GOT3 (cell line): ENCODE measurements at regions not wholly inside any gene's neighbourhood (a gene's known extent, or its start where the extent isn't known, plus 50 kb on each side); places are given as distances from the start of the nearest gene placed in this dataset.

Source experiments
- DNase-seq: peaks from one replicate; lab custom pipeline; 2025; ENCODE audit warnings: mixed read lengths; lab: John Stamatoyannopoulos, UW

DNA sequence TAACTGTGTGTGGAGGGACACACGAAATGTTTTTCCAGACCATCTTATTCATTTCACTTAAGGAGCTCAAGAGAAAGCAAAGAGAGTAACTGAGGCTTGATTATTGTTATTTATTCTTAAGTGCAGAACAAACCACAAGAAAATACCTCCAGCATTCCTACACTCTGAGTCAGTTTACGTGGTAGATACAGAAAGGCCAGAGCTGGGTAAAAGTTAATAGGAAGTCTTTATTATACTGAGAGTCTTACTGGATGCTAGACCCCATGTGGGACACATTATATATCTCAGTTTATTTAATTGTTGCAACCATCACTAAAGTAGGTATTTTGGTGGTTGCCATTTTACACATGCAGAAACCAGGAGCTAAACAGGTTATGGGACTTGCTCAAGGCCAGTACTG lies 261.4 kb upstream of the POU2AF2 start:
- DNase-seq = no peak

GRCh38 chr11:110982214-110982613 lies 263.3 kb upstream of the POU2AF2 start:
- DNase-seq = no peak

GRCh38 chr11:110979696-110980095 lies 265.8 kb upstream of the POU2AF2 start:
- no peak for DNase-seq

DNA sequence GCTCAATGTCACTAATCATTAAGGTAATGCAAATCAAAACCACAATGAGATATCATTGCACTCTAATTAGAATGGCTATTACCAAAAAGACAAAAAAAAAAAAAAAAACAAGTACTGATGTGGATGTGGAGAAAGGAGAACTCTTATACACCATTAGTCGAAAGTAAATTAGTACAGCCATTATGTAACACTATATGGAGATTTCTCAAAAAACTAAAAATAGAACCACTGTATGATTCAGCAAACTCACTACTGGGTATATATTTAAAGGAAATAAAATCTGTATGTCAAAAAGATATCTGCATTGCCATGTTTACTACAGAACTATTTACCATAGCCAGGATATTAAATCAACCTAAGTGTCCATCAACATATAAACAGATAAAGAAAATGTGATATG lies 265.4 kb upstream of the ARHGAP20 start:
- DNase-seq = no peak

GRCh38 chr11:110974731-110975130 lies 262.5 kb upstream of the ARHGAP20 start:
- no peak for DNase-seq

DNA sequence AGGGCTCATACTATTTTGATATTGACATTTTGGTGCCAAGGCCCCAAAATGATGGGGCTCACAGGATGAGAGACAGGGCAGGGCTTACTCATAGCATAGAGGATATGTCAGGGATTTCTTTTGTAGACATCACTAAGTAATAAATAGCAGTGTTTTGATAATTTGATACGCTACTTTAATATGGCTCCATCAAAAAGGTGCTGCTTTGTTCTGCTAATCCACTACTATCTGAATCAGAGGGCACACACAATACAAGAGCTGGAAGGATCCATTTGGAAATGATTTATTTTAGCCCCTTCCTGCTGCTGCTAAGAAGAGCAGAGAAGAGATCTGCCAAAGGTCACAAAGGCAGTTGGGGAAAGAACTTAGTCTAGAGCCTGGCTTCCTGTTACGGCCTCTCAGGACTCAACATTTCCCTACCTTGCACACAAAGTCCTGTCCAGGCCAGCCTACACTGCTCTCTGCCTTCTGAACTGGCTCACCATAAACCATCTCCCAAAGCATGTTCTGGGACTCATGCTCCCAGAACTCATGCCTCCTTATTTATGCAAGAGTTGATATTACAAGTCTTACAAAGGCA lies 261.3 kb upstream of the ARHGAP20 start:
- DNase-seq = no peak

DNA sequence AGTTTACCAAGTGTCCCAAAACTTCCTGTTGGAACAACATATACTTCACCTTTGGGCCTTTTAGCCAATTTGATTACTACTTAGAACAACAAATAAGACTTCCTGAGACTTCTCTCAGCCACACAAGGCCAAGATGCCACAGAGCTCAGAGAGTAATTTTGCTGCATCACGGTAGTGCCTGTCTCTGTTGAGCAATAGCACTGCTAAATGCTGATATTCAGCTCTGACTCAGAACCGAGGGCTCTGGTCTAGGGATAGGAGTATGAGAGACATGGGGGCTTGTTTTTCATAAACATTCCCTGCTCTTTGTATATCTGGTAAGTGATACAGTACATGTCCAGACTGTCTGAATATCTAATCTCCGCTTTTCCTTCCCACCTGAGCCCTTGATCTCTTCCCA lies 260.4 kb upstream of the ARHGAP20 start:
- DNase-seq = no peak

GRCh38 chr11:110972106-110972505 lies 259.9 kb upstream of the ARHGAP20 start:
- DNase-seq = no peak

DNA sequence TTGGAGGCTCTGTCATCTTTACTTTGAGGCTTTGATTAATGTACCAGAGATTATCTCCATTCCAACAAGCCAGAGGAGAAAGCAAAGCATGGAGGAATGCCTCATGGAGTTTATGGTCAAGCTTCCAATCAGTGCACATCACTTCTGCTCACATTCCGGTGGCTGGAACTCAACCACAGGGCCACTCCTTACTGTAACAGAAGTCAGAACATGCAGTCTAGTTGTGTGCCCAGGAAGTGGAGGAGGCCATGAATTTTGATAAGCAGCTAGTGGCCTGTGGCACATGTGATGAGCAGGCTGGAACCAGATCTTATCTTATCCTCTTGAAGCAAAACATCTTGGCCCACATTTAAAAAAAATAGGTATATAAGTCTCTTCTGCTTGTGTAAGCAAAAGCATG lies 258.9 kb upstream of the ARHGAP20 start:
- DNase-seq = no peak

- no peak for DNase-seq
Measured at GRCh38 chr11:110968348-110969062, 256.3 kb upstream of the ARHGAP20 start.

GRCh38 chr11:110966131-110966530 lies 253.9 kb upstream of the ARHGAP20 start:
- no peak for DNase-seq

GRCh38 chr11:110962921-110963320 lies 250.7 kb upstream of the ARHGAP20 start:
- DNase-seq = no peak

DNA sequence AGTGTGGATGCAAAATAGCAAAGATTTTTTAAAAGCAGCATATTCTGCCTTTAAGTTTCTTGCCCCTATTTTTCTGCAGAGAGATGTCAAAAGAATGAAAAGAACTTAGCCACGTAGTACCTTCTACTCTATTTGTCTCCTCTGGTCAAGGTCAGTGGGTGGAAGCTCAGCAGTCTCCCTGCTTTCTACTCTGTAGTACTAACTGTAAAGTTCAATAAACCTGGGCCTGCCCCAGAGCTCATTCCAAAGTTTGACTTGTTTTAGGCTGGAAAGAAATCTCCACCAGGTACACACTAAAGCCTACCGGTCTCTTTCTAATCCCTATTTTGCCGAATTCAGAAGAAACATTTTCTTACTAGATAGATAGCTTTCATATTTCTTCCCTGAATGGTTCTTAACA lies 247.9 kb upstream of the ARHGAP20 start:
- DNase-seq = no peak

GRCh38 chr11:110958216-110958615 lies 246.0 kb upstream of the ARHGAP20 start:
- DNase-seq = no peak

DNA sequence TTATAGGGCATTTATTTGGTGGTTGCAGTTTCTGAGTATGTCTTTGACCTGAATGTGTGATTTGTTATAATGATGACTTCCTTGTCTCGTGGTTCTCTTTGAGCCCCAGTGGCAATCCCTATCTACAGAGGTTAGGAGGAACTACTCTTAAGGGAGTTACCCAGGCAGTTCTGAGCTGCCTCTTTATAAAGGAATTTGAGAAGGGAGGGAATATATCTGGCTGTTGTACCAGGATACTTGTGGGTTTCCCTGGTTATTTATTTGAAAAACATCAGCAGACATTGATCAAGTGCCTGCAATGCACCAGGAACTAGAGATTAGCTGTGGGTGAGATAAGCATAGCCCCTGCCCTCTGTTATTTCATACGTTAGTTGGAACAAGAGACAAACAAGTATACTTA lies 243.5 kb upstream of the ARHGAP20 start:
- no peak for DNase-seq

DNA sequence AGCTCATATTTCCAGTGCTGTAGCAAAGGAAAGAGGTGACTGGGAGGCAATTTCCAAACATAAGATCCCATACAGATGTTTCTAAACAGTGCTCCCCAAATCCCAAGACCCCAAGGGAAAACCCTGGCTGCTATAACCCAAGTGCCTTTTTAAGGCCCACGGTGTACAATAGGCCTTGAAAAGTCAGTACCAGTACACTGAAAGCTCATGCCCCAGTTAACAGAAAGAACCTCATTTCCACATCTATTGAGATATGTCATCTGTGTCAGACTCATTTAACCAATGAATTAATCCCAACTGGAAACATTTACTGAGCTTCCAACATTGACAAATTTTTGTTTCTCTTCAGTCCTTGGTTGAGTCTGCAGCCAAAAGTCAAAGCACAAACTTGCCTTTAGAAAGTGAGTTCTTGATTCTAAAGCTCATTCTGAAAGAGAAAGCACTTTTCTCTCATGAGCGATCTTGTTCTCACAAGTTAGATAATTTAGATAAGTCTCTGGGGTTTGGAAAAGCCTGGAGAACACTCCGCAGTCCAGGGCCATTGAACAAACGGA lies 239.8 kb upstream of the ARHGAP20 start:
- no peak for DNase-seq

- no peak for DNase-seq
Measured at GRCh38 chr11:110951037-110951949, 239.1 kb upstream of the ARHGAP20 start.

DNA sequence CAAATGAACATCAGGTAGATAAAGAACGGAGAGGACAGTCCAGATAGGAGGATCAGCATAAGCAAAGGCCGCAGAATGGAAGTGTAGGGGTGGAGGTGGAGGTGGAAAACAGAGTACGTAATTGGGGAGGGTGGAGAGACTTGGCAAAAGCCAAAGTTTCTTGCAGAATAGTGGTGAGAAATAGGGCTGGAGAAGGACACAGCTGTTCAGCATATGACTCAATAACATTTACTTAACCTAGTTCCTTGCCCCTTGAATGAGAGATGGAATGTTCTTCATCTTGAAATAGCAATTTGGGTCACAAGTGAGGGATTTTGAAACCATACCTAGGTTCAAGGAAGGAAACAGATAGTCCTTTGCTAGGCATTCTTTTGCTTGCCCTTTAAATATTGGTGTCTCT lies 235.9 kb upstream of the ARHGAP20 start:
- DNase-seq = no peak

DNA sequence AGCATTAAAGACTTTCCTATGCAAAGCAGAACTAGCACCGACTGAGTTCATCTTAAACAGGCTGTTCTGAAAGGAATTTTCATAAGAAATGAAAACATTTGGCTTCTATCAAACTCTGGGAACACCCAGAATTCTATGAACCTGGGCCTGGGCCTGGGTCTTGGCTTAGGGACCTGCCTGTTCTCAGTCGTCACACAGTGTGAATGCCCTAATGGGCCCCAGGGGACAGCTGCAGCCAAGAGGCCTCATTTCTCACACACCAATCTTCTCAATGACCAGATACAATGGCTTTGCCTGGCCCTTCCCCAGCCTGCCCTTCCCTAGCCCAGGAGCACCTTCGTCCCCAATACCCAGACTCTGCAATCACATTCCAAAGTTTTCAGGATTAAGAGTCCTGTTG lies 234.9 kb upstream of the ARHGAP20 start:
- no peak for DNase-seq

DNA sequence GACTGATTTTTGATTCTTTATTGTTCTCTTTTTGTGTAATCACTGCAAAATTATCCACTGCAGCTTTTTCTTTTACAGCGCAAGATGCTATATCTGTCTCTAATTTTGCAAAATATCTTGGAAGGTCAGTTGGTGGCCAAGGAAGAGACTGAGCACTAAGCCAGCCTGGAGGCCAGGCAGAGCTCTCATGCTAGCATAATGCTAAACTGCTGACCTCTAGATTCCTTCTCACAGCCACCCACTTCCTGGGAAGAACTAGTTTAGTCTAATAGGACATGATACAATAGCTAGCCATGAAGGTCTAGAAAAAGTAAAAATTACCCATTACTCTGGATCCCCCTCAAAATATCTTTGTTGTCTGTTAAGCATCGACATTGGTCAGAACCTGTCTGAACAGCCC lies 227.2 kb upstream of the ARHGAP20 start:
- no peak for DNase-seq

GRCh38 chr11:110935018-110935640 lies 222.9 kb upstream of the ARHGAP20 start:
- no peak for DNase-seq

GRCh38 chr11:110929129-110929528 lies 216.9 kb upstream of the ARHGAP20 start:
- no peak for DNase-seq
